Osteoblast (primary cell): ENCODE measurements at regions not wholly inside any gene's neighbourhood (a gene's known extent, or its start where the extent isn't known, plus 50 kb on each side); places are given as distances from the start of the nearest gene placed in this dataset.

Source experiments
- DNase-seq: peaks from one replicate; pipeline ENCODE4 v3.0.0; 2011; ENCODE audit warnings: low spot score, mixed read lengths; ENCODE audit not compliant: insufficient read length; ENCODE audit errors: missing footprints
- H2AFZ ChIP-seq: 2 replicates; pipeline ENCODE4 v1.6.0; 2011; ENCODE audit warnings: mild to moderate bottlenecking, low read length
- H3K27ac ChIP-seq: 2 replicates; pipeline ENCODE4 v1.5.1; 2011; ENCODE audit warnings: mild to moderate bottlenecking, low read depth, low read length, moderate library complexity
- H3K27me3 ChIP-seq: 2 replicates; pipeline ENCODE4 v1.6.0; 2012; ENCODE audit warnings: mild to moderate bottlenecking, control low read depth, inconsistent platforms, low read length, moderate library complexity; ENCODE audit not compliant: insufficient read depth
- H3K36me3 ChIP-seq: 2 replicates; pipeline ENCODE4 v1.5.1; 2011; ENCODE audit warnings: mild to moderate bottlenecking, low read length, control low read depth, moderate library complexity; ENCODE audit not compliant: insufficient read depth
- H3K4me1 ChIP-seq: 2 replicates; pipeline ENCODE4 v1.5.1; 2011; ENCODE audit warnings: mild to moderate bottlenecking, low read length, control low read depth, moderate library complexity; ENCODE audit not compliant: insufficient read depth
- H3K4me2 ChIP-seq: 2 replicates; pipeline ENCODE4 v1.6.0; 2011; ENCODE audit warnings: mild to moderate bottlenecking, low read length; ENCODE audit not compliant: insufficient read depth
- H3K4me3 ChIP-seq: fragments of 200-600 bp; sonication (generic); 3 replicates; pipeline ENCODE4 v1.5.1; 2012; ENCODE audit warnings: mild to moderate bottlenecking, low read length, inconsistent platforms; ENCODE audit not compliant: insufficient read depth
- H3K79me2 ChIP-seq: 2 replicates; pipeline ENCODE4 v1.6.0; 2012; ENCODE audit warnings: mild to moderate bottlenecking, low read length, control low read depth, inconsistent platforms; ENCODE audit not compliant: insufficient read depth
- H3K9me3 ChIP-seq: 2 replicates; pipeline ENCODE4 v1.5.1; 2011; ENCODE audit warnings: low read depth, low read length, control low read depth
- H4K20me1 ChIP-seq: 2 replicates; pipeline ENCODE4 v1.6.0; 2012; ENCODE audit warnings: mild to moderate bottlenecking, low read length, control low read depth; ENCODE audit not compliant: insufficient read depth
- CTCF ChIP-seq: IDR thresholded peaks from 2 replicates; pipeline ENCODE4 v1.5.1; 2011; ENCODE audit warnings: mild to moderate bottlenecking, low read depth, low read length, moderate library complexity; ENCODE audit errors: extremely low read depth

GRCh38 chr20:3339076-3339475, 68.4 kb downstream of the DNAAF9 start:
- no peak overlapping the region for H3K4me2 ChIP-seq
- H2AFZ ChIP-seq, result no peak overlapping the region
- no peaks in the 10 kb centered on the region for H4K20me1 ChIP-seq
- H3K9me3 ChIP-seq, result no peaks in the 10 kb centered on the region
- H3K27me3 ChIP-seq, result no peaks in the 10 kb centered on the region
- H3K27ac ChIP-seq, result no peak overlapping the region
- TF ChIP-seq CTCF, result no peak
- DNase-seq, result peak; percentile 56
- H3K36me3 ChIP-seq, result peaks cover 15% of the 10 kb centered on the region
- no peaks in the 10 kb centered on the region for H3K4me1 ChIP-seq
- no peaks in the 10 kb centered on the region for H3K79me2 ChIP-seq
- H3K4me3 ChIP-seq, result no peak overlapping the region

GRCh38 chr20:3334156-3334943, 73.1 kb downstream of the DNAAF9 start:
- TF ChIP-seq CTCF, result no peak
- Histone ChIP-seq H3K79me2 (no peaks in the 10 kb centered on the region), H3K4me1 (no peaks in the 10 kb centered on the region), H4K20me1 (no peaks in the 10 kb centered on the region), H2AFZ (no peak overlapping the region), H3K36me3 (peaks cover 16% of the 10 kb centered on the region), H3K4me3 (no peak overlapping the region), H3K27me3 (no peaks in the 10 kb centered on the region), H3K27ac (no peak overlapping the region), H3K4me2 (no peak overlapping the region), H3K9me3 (no peaks in the 10 kb centered on the region)
- DNase-seq, result no peak

GRCh38 chr20:3330046-3330741, 77.3 kb downstream of the DNAAF9 start:
- peak; percentile 14 for TF ChIP-seq CTCF

GRCh38 chr20:3328501-3328900, 79.0 kb downstream of the DNAAF9 start:
- H3K9me3 ChIP-seq, result no peaks in the 10 kb centered on the region
- H3K4me2 ChIP-seq, result no peak overlapping the region
- H3K79me2 ChIP-seq, result no peaks in the 10 kb centered on the region
- H3K36me3 ChIP-seq, result peaks cover 28% of the 10 kb centered on the region
- no peak for DNase-seq
- H4K20me1 ChIP-seq, result no peaks in the 10 kb centered on the region
- no peaks in the 10 kb centered on the region for H3K27me3 ChIP-seq
- H3K27ac ChIP-seq, result no peak overlapping the region
- H3K4me1 ChIP-seq, result no peaks in the 10 kb centered on the region
- H3K4me3 ChIP-seq, result no peak overlapping the region
- no peak for TF ChIP-seq CTCF
- no peak overlapping the region for H2AFZ ChIP-seq

More at GRCh38 chr20:3330046-3330741, 77.3 kb downstream of the DNAAF9 start:
- Histone ChIP-seq H4K20me1 (no peaks in the 10 kb centered on the region), H3K27me3 (no peaks in the 10 kb centered on the region), H2AFZ (no peak overlapping the region), H3K36me3 (peaks cover 17% of the 10 kb centered on the region), H3K27ac (no peak overlapping the region), H3K4me1 (no peaks in the 10 kb centered on the region), H3K4me2 (no peak overlapping the region), H3K79me2 (no peaks in the 10 kb centered on the region), H3K4me3 (no peak overlapping the region), H3K9me3 (no peaks in the 10 kb centered on the region)
- DNase-seq, result no peak
